Fibroblast of gingiva (primary cell): ENCODE measurements at regions not wholly inside any gene's neighbourhood (a gene's known extent, or its start where the extent isn't known, plus 50 kb on each side); places are given as distances from the start of the nearest gene placed in this dataset.
"Not testable (repeated sequence)": the region's sequence is repeated elsewhere in the genome, so short reads cannot be mapped to it uniquely, and the experiment has no call there.

Experiments used
- DNase-seq: peaks from one replicate; pipeline ENCODE4 v3.0.0-alpha.2; 2011; ENCODE audit warnings: low read depth

DNA sequence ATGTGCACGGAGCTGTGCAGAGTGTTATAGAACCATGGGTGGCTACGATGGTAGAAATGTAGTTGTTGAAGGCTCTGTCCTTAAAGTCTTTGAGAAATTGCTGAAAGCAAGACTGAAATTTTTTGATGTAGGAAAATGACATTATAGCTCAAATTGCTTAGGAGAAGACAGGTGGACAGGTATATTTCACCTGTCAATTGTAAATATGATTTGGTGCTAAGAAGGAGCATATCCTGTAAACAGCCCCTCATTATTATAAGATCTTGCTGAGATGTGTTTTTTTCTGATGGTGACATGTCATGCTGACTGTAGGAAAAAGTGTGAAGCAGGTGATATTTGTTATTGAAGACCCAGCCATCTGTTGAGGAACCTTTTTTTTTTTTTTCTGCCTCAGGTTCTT lies 377.9 kb downstream of the PSAT1 start:
- no peak for DNase-seq

DNA sequence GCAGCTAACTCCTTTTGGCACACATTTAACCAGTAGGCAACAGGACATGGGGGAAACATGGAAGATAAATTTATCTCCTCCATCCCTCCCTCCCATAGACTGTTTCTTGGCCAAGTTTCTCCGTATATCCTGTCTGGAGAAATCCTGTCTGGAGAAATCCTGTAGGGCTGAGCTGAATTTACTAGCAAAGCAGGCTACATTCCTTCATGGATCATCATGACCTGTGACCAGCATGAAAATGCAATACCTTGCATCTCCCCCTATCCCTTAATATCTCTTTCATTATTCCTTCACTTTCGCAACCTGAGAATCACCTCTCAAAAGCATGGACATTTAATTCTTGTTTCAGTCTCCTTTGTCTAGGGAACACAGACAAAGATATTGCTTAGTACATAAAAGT lies 379.1 kb downstream of the PSAT1 start:
- DNase-seq = no peak

DNA sequence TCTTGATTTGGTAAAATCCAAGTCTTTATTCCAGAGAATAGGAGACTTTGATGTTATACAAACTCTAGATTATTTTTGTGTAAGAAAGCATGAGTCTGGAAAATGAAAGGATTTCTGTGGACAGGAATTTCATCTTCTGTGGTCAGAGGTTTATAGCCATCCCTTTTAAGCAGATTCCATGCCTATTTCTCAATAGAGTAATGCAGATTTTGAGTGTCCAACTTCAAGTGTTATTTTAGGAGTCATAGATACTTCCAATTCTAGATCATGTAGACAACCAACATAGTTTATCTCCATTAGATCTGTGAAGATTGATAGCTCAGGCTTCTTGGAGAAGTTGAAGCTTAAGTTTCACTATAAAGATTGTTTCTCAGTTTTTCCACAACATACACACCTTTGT lies 379.7 kb downstream of the PSAT1 start:
- no peak for DNase-seq

DNA sequence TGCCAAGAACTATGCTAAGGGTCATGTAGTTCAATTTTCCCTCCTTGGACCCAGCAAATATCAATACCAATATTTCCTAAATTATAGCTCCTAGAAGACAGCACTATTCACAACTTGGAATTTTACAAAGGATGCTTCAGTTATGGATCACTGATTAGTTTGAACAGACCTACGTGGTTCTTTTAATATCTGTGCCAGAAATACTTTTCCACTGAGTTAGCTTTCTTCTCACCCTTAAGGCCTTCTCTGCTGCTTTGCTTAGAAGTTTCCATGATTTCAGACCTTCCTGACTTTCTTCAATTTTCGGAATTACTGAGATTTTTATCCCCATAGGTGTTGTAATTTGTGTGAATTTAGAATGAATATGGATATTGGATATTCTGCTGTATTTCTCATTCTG lies 380.4 kb downstream of the PSAT1 start:
- DNase-seq = no peak

DNA sequence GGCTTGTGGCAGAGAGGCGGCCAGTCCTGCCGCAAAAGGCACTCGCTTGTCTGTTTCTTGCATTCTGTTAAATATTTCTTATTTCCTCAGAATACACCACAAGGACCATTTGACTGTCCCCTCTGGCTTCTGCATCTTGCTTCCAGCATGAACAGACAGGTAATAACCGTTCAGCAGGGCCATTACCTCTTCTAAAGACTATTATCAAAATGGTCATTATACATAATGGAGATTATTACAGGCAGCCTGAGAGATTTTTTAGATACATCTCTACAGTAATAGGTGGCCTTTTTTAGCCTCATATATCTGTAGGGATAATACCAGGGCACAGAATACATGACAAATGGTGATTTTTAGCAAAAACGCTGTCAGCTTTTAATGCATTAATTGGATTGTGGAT lies 382.0 kb downstream of the PSAT1 start:
- DNase-seq = no peak

DNA sequence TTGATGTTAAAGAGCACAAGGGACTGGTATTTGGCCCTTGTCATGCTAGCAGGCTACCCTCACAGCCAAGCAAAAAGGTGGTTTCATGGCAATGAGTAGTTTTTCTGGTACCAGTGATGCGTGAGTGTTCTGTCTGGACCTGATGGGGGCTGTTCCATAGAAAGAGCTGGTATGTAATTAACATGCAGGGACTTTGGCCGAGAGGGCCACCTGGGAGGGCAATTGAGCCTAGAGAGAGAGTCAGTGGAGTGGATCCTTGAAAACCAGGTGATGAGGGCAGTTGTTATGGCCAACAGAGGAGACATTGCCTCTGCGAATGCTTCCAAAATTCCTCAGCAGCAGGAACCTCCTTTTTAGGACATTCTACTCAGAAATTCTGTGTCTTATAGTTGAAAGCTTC lies 383.3 kb downstream of the PSAT1 start:
- DNase-seq = no peak

DNA sequence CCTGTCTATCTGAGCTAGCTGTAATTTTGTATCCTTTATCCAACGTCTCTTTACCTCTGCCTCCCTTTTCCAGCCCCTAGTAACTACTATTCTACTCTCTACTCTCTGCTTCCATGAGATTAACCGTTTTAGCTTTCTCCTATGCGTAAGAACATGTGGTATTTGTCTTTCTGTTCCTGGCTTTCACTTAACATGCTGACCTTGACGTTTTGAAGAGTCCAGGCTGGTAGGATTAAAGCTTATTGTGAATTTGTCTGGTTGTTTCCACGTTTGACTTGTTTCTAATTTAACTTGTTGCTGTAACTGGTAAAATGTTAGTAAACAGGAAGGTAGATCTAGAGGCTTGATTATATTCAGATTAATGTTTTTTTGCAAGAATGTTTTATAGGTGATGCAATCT lies 385.3 kb downstream of the PSAT1 start:
- no peak for DNase-seq

DNA sequence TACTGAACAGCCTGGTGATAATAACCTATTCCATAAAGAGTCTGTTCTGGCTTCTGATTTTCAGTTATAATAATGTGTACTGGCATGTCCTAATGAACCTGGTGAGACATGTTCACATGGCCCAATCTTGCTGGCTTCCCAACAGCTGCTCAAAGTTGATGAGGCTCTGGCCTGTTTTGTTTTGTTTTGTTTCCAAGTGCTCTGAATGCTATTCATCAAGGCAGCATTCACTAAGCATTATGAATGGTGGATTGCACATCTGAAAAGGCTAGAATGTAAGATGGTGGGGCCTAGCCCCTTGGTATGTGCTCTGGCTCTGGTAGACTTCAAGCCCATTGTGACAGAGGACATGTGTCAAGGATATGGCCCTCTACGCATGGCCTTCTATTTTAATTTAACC lies 388.5 kb downstream of the PSAT1 start:
- DNase-seq = no peak

DNA sequence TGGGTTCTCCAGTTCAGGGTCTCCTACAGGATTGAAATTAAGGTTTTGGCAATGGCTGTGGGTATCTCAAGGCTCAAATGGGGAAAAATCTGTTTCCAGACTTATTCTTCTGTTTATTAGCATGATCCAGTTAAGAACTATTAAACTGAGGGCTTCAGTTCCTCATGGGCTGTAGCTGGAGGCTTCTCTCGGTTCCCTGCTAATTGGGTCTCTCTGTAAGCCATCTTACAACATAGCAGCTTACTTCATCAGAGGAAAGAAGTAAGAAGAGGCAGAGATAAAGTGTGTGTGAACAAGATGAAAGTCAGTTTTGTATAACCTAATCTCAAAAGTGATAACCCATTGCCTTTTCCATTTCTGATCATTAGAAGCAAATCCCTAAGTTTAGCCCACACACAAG lies 391.9 kb downstream of the PSAT1 start:
- DNase-seq = no peak

DNA sequence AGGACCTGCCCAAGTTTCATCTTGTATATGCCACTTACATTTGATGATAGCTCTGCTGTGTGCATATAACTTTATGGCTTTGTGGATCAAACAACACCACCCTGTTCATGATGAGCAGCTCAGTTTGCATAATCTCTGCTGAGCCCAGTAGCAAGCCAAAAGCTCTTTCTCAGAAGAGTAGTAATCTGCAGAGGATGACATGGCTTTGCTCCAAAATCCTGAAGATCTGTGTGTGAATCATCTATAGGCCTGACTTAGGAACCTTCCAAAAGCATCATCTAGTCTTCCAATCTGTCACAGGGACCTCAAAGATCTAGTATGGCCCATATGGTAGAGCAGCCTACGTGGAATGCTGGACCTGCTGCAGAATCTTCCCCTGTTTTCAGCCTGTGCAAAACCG lies 394.6 kb downstream of the PSAT1 start:
- peak; percentile 24 for DNase-seq

DNA sequence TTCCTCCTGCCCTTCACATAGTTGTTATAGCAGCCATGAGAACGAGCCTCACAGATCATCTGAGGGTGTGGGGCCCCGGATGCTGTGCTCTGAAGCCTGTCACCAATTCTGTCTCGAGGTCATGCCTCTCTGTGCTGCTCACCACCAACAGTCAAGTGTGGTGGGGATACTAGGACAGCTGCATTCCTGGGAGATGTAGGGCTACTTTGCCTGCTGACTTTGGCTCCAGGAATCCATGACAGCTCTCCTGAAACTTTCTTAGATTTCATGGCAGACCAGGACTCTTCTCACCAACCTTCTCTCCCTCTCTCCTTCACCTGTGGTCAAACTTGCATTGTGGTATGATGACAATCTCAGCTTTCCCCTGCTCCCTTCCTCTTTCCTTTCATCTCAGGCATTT lies 395.9 kb downstream of the PSAT1 start:
- no peak for DNase-seq

DNA sequence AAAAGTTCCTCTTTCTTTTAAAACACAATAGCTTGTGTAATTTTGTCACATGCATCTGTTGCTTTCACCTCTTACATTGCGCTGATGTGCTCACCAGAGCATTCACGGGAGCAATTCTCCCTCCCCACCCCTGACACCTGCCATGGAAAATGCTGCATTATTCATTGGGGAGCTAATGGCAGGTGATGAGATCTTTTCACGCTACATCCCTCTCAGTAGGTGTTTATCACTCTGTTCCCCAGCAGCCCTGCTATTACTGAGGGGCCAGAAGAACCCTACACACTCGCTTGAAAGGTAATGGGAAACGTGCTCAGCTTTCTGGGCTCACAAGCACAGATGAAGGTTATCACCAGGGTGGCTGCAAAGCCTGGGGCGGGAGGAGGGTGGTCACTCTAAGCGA lies 398.0 kb downstream of the PSAT1 start:
- no peak for DNase-seq

DNA sequence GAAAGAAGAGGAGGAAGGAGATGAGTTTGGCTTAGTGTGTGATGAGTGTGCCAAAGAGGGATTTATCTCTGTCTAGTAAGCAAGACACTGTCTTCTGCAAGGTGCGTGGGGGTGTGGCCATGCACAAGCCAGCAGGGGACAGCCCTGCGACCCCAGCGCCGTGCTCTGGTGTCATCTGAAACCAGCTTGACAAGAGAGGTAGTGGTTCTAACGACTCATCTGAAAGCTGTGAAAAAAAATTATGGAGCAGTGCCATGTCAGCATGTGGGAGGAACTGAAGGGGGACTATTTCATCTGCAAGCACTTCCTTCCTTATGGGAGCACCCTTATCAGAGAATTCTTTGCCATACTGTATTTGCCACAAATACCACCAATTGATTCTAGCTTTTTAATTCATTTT lies 398.6 kb downstream of the PSAT1 start:
- DNase-seq = no peak

DNA sequence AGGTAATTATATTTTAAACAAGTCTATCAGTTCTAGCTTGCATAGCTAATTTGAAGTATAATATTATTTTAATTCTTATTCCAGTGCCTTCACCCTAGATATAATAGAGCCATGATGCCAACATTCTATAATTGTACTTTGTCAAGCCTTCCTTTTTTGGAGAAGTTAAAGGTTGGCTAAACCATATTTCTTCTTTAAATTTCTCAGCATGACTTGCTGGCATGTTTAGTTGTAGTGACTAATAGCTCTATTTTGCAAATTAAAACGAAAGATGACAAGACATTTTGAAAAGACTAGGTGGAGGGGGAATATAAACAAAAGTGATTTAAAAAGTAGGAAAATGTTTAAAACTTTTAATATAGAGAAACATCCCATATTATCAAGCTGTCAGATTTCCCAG lies 400.7 kb downstream of the PSAT1 start:
- no peak for DNase-seq

DNA sequence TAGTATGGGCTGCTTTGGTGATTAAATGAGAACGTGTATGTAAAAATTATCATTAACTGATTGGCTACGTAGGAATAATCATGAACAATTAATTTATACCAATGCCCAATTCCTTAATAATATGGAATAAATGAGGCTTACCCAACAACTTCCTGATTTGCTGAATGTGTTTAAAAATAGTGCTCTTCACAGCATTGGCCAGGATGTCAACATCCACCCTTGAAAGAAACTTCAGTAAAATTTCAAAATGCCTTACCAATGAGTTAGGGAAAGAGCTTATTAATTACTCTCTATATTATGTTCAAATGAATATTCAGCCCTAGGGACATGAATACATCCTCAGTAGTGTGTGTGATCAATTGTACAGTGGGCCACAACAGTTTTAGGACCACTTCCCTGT lies 401.4 kb downstream of the PSAT1 start:
- peak; percentile 19 for DNase-seq

DNA sequence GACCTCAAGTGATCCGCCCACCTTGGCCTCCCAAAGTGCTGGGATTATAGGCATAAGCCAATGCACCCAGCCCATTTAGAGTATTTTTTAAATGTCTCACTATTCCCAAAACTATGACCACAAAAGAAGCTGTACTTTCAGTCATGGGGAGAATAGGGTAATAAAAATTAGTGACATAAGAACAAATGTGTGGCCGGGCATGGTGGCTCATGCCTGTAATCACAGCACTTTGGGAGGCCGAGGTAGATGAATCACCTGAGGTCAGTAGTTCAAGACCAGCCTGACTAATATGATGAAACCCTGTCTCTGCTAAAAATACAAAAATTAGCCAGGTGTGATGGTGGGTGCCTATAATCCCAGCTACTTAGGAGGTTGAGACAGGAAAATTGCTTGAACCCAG lies 402.3 kb downstream of the PSAT1 start:
- DNase-seq = not testable (repeated sequence)

DNA sequence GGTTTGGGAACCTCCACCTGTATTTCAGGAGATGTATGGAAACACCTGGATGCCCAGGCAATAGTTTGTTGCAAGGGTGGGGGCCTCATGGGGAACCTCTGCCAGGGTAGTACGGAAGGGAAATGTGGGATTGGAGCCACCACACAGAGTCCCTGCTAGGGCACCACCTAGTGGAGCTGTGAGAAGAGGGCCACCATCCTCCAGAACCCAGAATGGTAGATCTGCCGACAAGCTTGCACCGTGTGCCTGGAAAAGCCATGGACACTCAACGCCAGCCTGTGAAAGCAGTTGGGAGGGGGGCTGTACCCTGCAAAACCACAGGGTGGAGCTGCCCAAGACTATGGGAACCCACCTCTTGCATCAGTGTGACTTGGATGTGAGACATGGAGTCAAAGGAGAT lies 407.2 kb downstream of the PSAT1 start:
- not testable (repeated sequence) for DNase-seq

DNA sequence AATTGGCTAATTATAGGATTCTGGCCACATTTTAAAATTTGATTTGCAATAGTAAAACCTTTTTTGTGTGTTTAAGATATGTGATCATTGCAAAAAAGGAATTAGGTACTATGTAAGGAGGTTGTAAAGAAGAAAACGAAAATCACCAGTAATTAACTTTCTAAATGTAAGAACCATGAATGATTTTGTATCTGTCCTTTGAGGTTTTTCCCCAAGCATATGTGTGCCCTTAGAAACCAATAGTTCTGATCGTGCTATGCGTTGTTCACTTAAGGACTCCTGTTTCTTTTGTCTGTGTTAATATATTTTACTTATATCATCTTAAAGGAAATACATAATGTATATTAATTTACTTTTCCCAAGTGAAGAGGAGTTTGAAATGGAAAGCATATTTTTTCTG lies 410.2 kb downstream of the PSAT1 start:
- DNase-seq = no peak

DNA sequence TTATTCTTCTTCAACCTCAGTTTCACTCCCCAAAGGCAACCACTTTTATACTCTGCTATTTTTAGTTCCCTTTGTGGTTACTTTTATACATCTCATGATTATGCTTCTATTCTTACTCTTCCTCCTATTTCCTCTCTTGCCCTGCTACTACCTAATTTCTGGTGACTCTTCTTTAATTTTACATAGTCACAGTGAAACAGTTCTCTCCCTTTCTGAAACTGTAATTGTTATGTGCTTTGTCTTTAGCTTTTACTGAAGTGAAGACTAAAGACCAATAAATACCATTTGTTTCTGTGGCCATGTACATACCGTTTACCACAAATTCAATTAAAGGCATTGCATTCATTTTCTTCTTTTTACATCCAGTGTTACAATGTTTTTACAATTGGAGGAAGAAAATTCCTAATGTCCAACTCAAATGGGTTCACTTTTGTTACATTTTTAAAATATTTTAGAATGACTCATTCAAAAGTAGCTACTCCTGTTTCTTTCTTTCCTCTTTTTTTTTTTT lies 410.6 kb downstream of the PSAT1 start:
- DNase-seq = peak; percentile 63

DNA sequence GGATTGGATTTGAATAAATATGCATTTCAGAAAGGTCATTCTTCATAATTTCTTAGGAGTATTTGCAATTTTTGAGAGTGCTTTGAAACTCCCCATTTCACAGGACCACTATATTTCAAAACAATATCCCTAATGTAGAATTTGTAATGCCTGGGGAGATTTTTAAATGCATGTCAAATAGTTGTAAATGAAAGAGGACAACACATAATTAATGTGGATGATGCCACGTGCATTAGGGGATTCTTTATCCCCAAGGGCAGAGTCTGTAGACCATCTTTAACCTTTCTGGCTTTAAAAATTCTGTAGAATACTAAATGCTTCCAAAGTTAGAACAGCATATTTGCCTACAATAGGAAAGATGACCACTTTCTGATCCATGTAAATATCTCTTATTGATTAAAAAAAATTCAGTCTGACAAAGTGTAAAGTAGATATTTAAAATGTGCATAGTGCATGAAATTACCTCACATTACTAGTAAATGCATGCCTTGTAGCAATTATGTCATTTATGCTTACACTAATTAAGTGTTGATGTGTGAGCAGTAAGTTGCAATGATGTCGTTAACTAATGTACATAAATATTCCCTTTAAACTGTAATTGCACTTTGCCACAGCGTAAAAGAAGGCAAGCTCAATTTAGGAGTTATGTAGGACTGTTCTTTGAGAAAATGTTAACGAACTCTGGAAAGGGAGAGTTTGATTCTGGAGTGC lies 416.1 kb downstream of the PSAT1 start:
- no peak for DNase-seq

DNA sequence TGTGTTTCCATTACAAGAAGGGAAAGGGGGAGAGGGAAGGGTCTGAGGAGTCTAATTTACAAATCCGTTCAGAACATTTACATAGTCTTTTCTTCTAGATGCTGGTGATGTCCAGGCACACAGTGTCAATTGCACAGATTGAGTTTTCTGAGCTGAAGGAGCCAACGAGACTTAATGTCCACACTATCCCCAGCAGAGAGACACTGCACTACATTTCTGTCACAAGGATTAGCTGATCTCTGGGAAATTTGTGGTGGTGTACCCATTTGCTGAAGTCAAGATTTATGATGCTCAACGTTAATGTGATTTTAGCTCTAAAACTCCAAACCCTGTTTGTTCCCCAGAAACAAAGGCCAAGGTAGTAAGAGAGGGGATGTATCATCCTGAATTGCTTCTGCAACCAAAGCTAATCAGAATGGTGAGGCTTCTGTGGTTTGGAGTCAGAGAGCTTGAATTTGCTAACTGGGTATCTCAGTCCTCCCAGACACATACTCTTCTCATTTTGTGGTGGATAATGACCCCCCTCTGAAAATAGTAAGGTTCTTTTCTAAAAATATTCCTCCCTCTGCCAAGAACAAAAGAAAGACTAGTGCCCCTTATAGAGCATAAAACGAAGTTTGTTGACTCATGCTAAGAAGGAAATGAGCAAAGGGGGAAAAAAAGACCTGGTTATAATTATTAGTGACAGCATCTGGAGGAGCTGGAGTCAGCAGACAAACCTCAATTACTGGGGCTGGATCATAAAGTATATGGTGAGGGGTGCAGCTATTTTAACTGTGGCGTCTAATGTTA lies 416.9 kb downstream of the PSAT1 start:
- DNase-seq = peak; percentile 17

DNA sequence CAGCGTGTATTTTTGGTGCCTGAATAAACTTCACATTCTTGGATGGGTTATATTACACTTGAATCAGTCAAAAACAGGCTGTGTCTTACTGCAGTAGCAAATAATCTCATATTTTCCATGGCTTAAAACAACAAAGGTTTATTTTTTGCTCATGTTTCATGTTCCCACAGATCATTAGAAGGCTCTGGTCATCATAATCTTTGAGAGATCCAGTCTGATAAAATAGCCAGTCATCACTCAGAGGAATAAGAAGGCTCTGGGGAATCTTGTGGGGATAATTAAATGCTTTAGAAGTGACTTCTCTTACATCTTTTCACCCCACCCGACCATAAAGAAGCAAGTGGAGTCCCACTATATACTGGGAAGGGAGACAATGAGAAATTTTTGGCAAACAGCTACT lies 417.7 kb downstream of the PSAT1 start:
- DNase-seq = peak; percentile 9

DNA sequence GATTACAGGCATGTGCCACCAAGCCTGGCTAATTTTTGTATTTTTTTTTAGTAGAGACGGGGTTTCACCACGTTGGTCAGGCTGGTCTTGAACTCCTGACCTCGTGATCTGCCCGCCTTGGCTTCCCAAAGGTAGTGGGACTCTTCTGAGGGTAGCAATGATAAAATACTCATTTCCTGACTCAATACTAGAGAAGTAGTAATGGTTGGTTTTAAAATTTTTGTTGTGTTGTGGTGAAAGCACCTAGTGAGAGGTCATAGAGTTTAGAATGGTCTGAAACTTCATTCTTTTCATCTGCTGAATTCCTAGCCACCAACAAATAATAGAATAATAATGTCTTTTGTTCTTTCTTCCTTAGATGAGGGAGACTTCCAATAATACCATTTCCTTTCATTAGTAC lies 422.1 kb downstream of the PSAT1 start:
- DNase-seq = not testable (repeated sequence)

DNA sequence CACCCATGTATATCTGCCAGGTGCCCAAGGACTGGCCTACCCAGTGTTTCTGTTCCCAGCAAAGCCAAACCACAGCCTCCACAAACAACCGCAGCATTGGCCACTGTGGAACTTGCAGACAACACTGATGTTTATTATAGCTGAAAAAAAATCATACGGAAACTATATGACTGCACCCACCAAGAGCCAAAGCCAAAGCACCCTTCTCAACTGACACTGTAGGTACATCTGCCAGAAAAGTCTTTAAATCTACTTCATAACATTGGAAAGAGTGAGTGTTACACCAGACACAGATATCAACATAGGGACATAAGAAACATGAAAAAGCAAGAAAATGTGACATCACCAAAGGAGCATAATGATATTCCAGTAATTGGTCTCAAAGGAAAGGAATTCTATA lies 428.0 kb downstream of the PSAT1 start:
- DNase-seq = no peak
